ENCODE measurements at regions not wholly inside any gene's neighbourhood (a gene's known extent, or its start where the extent isn't known, plus 50 kb on each side); places are given as distances from the start of the nearest gene placed in this dataset.

DNA sequence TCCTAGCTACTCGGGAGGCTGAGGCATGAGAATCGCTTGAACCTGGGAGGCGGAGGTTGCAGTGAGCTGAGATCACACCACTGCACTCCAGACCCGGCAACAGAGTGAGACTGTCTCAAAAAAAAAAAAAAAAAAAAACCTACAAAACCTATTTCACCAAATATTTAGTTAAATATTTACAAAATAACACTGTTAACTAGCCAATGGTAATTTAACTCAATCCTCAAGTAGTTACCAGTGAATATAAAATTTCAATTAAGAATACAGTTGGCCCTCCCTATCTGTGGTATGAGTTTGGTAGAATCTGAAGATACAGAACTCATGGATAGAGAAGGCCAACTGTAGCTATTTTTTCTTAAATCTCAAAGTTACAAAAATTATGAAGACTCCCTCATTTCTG, 247.4 kb downstream of the SOX9 start:
- 93 to 94% methylated on average over 4 of the region's 4 CpGs for WGBS, 2 donors
- Histone ChIP-seq H3K4me1 (peaks cover 4 to 13% of the 10 kb centered on the region in 2 donors), H3K36me3 (no peaks in the 10 kb centered on the region), H3K4me3 (replicated peaks in 1 of 3) (no peak overlapping the region), H3K9me3 (no peaks in the 10 kb centered on the region), H3K27ac (no peak overlapping the region), H3K27me3 (no peaks in the 10 kb centered on the region)
- no peak for DNase-seq
- intact Hi-C loops (cut with DNase I), result no loop called here
- TF ChIP-seq POLR2A (IDR thresholded peaks at IDR 0.05), result no peak
- no peak for TF ChIP-seq CTCF (IDR thresholded peaks at IDR 0.05)

DNA sequence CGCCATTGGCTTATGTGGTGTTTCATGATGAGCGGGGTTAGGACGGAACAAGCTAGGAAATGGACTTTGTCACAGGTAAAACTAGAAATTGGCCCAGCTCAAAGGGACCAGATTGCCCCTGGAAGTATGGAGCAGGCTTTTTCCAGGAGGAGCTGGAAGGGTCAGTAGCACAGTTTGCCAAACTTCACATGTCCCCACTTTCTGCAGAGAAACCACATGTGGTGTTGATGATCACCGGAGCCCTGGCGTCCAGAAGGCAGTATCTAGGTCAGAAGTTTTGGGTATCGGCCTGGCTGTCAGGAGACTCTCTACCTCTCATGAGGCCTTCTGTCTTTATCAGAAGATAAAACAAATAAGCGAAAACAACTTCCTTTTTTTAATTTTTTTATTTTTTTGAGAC, 248.5 kb downstream of the SOX9 start:
- no peak for DNase-seq
- WGBS, 2 donors, result 89 to 95% methylated on average over 7 of the region's 7 CpGs
- peaks cover 12 to 24% of the 10 kb centered on the region in 2 donors for H3K4me1 ChIP-seq
- TF ChIP-seq POLR2A (IDR thresholded peaks at IDR 0.05) (no peak), CTCF (IDR thresholded peaks at IDR 0.05) (no peak)
- H3K36me3 ChIP-seq, result no peaks in the 10 kb centered on the region
- intact Hi-C loops (cut with DNase I), result no loop called here
- no peaks in the 10 kb centered on the region for H3K9me3 ChIP-seq
- H3K27ac ChIP-seq, result no peak overlapping the region
- no peak overlapping the region for H3K4me3 ChIP-seq (replicated peaks in 1 of 3)
- H3K27me3 ChIP-seq, result no peaks in the 10 kb centered on the region

DNA sequence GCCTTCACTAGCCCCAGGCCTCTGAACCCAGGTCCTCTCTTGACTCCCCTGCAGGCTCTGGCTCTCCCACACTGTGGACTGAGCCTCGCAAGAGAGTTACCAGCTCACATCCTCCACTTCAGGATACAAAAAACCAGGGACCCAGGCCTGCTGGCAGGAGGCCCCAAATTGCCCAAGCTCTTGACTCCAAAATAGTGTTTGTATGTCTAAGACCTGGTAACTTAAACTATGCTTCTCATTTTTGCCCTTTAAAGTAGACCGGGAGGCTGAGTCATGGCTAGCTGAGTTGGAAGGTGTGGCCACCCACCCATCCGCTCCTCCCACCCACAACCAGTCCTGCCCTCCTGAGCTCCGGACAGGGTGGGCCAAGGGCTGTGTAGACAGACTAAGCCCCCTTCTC, 250.0 kb downstream of the SOX9 start:
- Histone ChIP-seq H3K36me3 (no peaks in the 10 kb centered on the region), H3K9me3 (no peaks in the 10 kb centered on the region), H3K27ac (peak overlapping the region in 2 of 3 donors; percentile 57 to 71), H3K4me3 (replicated peaks in 1 of 3) (no peak overlapping the region), H3K27me3 (no peaks in the 10 kb centered on the region), H3K4me1 (peaks cover 13 to 30% of the 10 kb centered on the region in 2 donors)
- TF ChIP-seq CTCF (IDR thresholded peaks at IDR 0.05) (no peak), POLR2A (IDR thresholded peaks at IDR 0.05) (no peak)
- intact Hi-C loops (cut with DNase I), result no loop called here
- 37 to 40% methylated on average over 4 of the region's 4 CpGs for WGBS, 2 donors
- DNase-seq, result peak; percentile 86 to 89

DNA sequence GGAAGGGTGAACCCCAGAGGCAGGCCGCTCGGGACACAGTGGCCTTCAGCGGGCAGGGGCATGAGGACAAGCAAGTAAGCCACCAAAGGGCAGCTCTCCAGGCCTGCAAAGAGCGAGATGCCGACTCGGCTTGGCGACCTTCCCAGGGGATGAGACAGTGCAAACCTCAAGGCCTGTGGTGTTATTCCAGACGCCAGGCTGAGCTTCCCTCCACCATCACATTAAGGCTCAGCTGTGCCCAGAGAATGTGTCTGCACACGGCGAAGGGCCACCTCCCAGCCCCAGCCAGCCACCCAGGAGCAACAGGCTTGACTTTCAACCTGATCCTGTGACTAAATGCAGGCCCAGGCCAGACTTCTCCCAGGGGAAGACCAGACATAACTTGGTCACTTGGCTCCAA, 251.4 kb downstream of the SOX9 start:
- TF ChIP-seq POLR2A (IDR thresholded peaks at IDR 0.05) (no peak), CTCF (IDR thresholded peaks at IDR 0.05) (no peak)
- Histone ChIP-seq H3K4me1 (peaks cover 13 to 30% of the 10 kb centered on the region in 2 donors), H3K4me3 (replicated peaks in 1 of 3) (no peak overlapping the region), H3K27ac (peak overlapping the region in 1 of 3 donors; percentile 71), H3K27me3 (no peaks in the 10 kb centered on the region), H3K36me3 (no peaks in the 10 kb centered on the region), H3K9me3 (no peaks in the 10 kb centered on the region)
- DNase-seq, result no peak
- intact Hi-C loops (cut with DNase I), result no loop called here
- WGBS, 2 donors, result 93 to 94% methylated on average over 7 to 9 of the region's 10 CpGs

DNA sequence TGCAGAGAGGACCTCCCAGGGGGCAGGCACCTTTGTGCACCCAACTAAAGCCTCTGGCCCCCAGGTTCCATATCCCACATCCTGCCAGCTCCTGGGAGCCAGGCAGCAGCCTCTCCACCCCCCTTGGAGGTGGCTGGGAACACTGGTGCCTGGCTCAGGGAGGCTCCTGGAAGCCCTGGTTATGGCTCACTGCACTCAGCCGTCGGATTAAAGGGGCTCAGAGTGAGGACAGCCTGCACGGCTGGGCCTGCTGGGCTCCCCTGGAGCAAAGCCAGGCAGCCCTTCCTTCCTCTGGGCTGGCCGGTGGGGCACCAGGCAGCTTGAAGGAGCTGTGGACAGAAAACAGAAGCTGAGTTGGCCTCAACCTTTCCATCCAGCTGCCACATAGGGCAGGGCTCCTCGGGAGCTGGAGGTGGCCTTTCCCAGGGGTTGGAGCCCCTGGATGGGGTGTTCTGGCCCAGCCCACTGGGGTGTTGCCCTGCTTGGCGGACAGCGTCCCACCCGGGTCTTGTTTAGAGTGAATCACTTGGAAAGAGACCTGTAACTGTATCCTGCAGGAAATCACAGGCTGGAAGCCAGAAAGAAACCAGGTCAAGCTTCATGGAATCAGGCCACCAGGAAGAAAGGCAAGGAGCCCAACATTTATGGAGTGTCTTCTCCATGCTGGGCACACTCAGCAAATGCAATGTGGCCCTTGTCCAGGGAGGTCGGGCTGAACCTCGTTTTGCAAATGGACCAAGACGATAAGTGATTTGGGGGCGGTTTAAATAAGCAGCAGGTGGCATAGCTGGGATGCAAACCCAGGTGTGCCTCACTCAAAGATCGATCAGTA, 253.3 kb downstream of the SOX9 start:
- 30 to 44% methylated on average over 7 to 10 of the region's 13 CpGs for WGBS, 2 donors
- Histone ChIP-seq H3K27ac (peak overlapping the region; percentile 34 to 61 (median 52)), H3K9me3 (no peaks in the 10 kb centered on the region), H3K36me3 (no peaks in the 10 kb centered on the region), H3K27me3 (no peaks in the 10 kb centered on the region), H3K4me3 (replicated peaks in 1 of 3) (no peak overlapping the region), H3K4me1 (peaks cover 13 to 30% of the 10 kb centered on the region in 2 donors)
- DNase-seq, result peak; percentile 69 to 75
- TF ChIP-seq POLR2A (IDR thresholded peaks at IDR 0.05) (no peak), CTCF (IDR thresholded peaks at IDR 0.05) (no peak)
- intact Hi-C loops (cut with DNase I), result no loop called here

All from thyroid gland (tissue), 4 donors.